Germinal center (tissue), 1 donor: ENCODE measurements at regions not wholly inside any gene's neighbourhood (a gene's known extent, or its start where the extent isn't known, plus 50 kb on each side); places are given as distances from the start of the nearest gene placed in this dataset.

Source experiments
- DNase-seq: peaks from one replicate; pipeline ENCODE4 v3.0.0; 2012; ENCODE audit warnings: mixed read lengths, low spot score

GRCh38 chr15:38861108-38861507, 296.5 kb upstream of the RASGRP1 start:
- DNase-seq, result no peak

- no peak for DNase-seq
These were observed 297.5 kb upstream of the RASGRP1 start for GRCh38 chr15:38862099-38862498.

- no peak for DNase-seq
These were observed 298.8 kb upstream of the RASGRP1 start for GRCh38 chr15:38863381-38863780.

GRCh38 chr15:38864122-38864521, 299.5 kb upstream of the RASGRP1 start:
- DNase-seq, result no peak

- DNase-seq, result no peak
These were observed 300.4 kb upstream of the RASGRP1 start for GRCh38 chr15:38864827-38865581.

GRCh38 chr15:38867556-38867955, 302.9 kb upstream of the RASGRP1 start:
- DNase-seq, result no peak

- DNase-seq, result no peak
These were observed 303.9 kb upstream of the RASGRP1 start for GRCh38 chr15:38868326-38869114.

- no peak for DNase-seq
These were observed 307.0 kb upstream of the RASGRP1 start for GRCh38 chr15:38871638-38872037.

GRCh38 chr15:38872732-38873131, 308.1 kb upstream of the RASGRP1 start:
- no peak for DNase-seq

- no peak for DNase-seq
These were observed 308.5 kb upstream of the RASGRP1 start for GRCh38 chr15:38873158-38873557.

GRCh38 chr15:38874464-38874863, 309.9 kb upstream of the RASGRP1 start:
- no peak for DNase-seq

GRCh38 chr15:38876211-38876610, 311.6 kb upstream of the RASGRP1 start:
- no peak for DNase-seq

GRCh38 chr15:38876621-38877020, 312.0 kb upstream of the RASGRP1 start:
- DNase-seq, result no peak

GRCh38 chr15:38877471-38877870, 312.9 kb upstream of the RASGRP1 start:
- DNase-seq, result no peak

- DNase-seq, result no peak
These were observed 313.4 kb upstream of the RASGRP1 start for GRCh38 chr15:38878026-38878425.

- DNase-seq, result no peak
These were observed 314.3 kb upstream of the RASGRP1 start for GRCh38 chr15:38878926-38879325.

- DNase-seq, result no peak
These were observed 315.4 kb upstream of the RASGRP1 start for GRCh38 chr15:38879909-38880471.

GRCh38 chr15:38882221-38882620, 317.6 kb upstream of the RASGRP1 start:
- no peak for DNase-seq

GRCh38 chr15:38883987-38884386, 319.4 kb upstream of the RASGRP1 start:
- DNase-seq, result no peak

GRCh38 chr15:38885001-38885400, 320.4 kb upstream of the RASGRP1 start:
- DNase-seq, result no peak

- DNase-seq, result no peak
These were observed 320.9 kb upstream of the RASGRP1 start for GRCh38 chr15:38885471-38885952.

- DNase-seq, result no peak
These were observed 321.9 kb upstream of the RASGRP1 start for GRCh38 chr15:38886315-38887163.
